Activated gamma-delta T cell treated with Interleukin-2 at 50 U/mL for 16 hours (primary cell): ENCODE measurements at regions not wholly inside any gene's neighbourhood (a gene's known extent, or its start where the extent isn't known, plus 50 kb on each side); places are given as distances from the start of the nearest gene placed in this dataset.

ENCODE experiments used
- DNase-seq: peaks from one replicate; pipeline ENCODE4 v3.0.0-alpha.2; 2020

DNA sequence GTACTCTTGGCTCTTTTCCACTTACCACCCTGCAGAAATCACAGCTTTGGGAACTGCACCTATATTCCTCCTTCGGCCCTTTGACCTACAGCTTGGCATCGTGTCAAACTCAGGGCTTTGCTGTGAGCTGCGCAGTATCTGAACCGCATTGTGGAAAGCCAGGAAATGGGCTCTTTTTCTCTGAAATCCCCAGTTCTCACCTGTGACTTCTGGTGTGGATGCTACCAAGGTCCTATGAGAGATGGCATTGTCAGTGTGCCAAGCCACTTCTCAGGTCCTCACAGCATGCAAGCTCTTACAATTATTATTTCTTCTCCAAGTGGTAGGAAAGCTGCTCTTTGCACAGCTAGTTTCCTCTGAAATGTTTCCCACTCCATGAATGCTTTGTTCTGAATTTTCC is 450.6 kb upstream of the TBL1XR1 start:
- DNase-seq = peak; percentile 19

DNA sequence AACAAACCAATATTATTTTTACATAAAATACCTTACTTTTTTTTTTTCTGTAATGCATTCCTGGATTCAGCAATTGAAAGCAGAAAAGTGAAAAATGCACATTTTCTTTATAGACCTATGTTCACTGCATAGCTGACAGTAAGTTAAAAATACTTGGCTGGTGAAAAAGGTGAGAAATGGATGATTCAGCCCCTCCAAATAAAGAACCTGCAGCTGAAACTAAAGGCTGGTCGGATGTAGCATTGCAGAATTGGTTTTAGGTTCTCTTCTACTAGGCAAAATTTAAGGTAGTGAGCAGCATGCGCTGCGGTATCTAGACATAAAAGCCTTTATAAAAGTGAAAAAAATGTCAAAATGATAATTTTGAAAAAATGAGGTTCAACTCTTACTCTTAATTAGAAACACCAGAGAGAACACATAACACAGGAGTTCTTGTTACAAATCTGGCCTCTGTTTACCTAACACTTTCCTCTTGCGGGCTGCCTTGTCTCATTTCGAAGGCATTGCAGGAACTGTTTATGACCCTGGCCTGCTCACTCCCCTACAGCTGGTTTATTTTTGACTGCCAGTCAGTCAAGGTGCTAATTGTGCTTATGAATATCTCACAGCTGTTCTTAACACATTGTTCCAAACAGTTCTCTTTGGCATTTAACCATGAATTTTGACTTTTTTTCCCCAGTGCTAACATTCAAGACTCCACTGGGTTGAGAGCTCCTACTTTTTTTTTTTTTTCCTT is 455.4 kb upstream of the TBL1XR1 start:
- DNase-seq = no peak

DNA sequence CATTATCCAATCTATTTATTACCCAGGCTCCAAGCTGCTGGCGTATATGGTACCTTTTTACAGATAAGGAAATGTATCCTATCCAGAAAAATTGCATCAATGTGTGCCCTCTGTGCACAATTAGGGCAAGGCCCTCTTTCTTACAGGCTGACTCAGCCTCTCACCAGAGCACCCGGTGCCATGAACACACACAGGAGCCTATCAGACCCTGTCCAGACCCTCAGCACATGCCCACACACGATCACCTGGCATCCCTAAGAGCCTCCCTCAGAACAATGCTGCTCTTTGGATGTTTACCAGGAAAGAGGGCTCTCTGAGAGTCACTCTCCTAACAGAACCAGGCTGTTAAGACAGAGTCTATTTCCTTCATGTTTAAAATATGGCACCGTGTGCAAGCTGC is 460.0 kb upstream of the TBL1XR1 start:
- no peak for DNase-seq

DNA sequence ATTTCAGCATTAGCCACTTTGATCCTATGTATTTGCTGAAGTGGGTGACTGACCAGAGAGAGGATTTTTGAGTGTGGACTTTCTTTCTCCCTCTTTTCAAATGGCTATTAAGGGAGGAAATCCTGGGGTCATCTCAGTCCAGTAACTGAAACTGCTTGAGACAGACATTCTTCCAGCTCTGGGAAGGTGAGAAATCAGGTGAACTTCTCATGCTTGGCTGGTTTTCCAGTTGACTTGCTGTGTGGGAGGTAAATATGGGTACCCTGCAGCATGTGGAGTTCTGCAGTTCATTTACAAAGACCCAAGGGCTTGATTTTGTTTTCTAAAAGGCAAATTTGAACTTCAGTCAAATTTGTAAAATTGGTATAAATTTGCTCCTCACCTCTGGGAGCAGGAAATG is 461.1 kb upstream of the TBL1XR1 start:
- DNase-seq = no peak

DNA sequence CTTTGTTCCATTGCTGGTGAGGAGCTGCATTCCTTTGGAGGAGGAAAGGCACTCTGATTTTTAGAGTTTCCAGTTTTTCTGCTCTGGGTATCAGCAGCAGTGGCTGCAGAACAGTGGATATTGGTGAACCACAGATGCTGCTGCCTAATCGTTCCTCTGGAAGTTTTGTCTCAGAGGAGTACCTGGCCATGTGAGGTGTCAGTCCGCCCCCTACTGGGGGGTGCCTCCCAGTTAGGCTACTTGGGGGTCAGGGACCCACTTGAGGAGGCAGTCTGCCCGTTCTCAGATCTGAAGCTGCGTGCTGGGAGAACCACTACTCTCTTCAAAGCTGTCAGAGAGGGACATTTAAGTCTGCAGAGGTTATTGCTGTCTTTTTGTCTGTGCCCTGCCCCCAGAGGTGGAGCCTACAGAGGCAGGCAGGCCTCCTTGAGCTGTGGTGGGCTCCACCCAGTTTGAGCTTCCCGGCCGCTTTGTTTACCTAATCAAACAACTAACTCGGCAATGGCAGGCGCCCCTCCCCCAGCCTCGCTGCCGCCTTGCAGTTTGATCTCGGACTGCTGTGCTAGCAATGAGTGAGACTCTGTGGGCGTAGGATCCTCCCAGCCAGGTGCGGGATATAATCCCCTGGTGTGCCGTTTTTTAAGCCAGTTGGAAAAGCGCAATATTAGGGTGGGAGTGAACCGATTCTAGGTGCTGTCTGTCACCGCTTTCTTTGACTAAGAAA is 467.3 kb upstream of the TBL1XR1 start:
- DNase-seq = peak; percentile 21

DNA sequence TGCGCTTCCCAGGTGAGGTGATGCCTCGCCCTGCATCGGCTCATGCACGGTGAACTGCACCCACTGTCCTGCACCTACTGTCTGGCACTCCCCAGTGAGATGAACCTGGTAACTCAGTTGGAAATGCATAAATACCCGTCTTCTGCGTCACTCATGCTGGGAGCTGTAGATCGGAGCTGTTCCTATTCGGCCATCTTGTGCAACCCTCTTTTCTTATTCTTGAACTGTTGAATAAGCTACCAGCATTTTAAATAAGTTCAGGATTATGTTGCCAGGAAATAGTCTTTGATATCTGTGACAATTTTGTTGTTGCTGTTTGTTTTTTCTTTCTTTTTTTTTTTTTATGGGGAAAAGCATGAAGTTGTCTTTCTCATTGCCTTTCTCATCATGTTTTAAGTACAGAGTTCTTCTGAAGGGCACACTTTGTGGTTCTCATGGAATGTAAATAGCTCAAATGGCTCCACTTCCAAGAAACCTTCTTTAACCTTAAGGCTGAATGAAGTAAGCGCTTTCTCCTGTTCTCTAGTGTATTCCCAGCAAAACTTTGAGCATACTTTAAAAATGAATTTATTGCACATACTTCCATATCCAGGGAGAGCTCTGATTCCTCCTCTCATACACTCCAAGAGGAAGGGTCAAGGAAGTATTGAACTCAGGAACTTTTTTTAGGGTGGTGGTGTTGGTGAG is 468.0 kb upstream of the TBL1XR1 start:
- no peak for DNase-seq

DNA sequence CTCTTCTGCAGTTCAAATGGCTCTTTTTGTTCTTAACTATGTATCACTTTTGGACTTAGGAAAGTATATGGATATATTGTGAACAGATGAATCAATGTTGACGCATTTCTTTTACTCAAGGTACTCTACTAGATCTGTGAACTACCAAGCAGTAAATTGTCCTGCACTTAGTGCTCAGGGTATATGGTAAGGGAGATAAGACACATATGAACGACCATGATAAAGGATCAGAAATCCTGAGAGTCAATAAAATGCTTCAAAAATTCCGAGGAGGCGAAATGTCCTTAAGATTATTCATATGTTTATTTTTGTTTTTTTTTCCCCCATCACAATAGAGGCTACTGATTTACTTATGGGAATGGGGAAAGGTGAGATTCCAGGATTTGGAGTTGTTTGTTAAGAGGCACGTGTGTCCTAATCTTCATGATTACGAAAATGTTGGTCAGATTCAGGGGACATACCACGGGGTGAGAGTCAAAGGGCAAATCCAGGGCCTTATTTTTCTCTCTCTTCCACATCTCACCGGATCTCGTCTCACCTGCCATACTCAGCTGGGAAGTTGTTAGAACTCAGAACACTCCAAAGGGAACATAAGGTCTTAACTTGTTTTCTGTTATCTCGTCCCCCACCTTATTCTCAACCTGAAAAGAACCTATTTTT is 475.1 kb upstream of the TBL1XR1 start:
- no peak for DNase-seq

DNA sequence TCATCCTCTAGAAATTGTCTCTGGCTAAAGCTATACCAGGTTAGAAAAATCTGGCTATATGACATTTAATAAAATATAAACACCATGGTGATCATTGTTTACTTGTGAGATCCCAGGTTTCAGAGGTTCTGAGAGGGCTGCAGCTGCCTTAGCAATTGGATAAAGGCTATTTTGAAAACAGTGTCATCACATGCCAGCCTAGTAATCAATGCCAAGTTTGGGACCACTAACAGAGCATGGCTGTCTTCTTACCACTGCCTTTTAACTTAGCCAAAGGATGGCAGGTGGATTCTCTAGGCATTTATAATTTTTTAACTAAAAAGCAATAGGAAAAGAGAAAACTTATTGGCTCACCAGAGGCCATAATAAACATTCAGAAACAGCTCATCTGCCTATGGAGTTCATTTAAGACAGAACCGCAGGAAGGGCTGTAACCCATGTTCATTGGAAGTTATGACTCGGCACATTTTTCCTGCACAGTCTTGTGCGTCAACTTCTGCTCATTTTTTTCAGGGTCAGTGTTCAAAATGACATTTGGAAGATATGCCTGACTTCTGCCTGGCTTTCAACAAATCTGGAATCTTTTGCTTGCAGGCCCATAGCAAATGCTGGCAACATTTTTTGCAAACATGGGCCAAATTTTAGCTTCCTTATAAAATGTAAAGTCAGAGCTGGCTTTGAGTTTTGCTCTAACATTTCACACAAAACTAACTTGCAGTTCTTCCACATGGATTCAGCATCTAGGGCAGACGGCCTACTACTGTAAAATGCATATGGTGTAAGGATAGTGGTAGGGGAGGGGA is 476.0 kb upstream of the TBL1XR1 start:
- no peak for DNase-seq

DNA sequence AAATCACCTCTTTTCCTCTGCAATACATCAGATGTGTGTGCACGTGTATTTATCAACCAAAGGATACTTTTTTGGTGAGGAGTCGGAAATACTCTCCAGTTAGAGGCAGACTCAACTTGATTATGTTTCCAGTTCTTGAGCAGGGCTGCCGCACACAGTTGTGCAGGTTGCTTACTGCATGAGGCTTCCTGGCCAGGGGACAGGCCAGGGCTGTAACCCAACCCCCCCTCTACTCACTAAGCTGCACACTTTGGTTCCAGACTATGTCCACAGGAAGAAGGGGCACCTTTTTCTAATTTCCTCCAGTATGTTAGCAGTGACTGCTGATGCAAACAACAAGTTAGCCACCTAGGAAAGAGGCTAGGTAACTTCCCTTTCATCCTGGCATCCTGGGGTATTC is 476.9 kb upstream of the TBL1XR1 start:
- DNase-seq = no peak

DNA sequence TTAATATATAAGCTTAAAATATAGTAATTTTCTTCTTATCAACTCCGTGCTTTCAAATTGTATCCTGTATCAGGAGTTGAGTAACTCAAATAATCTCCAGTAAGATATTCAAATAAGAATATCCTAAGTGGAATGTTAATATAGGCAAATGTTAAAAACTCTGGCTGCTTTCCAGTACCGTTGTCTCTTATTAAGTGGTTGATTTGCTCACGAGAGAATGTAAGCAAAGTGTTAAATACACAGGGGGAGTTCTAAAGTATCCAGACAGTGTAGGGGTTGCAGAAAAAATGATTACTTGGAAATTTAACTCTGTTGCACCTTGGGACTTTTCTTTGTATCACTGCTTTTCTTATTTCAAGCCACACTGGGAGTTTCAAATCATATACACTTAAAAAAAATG is 478.9 kb upstream of the TBL1XR1 start:
- DNase-seq = no peak

DNA sequence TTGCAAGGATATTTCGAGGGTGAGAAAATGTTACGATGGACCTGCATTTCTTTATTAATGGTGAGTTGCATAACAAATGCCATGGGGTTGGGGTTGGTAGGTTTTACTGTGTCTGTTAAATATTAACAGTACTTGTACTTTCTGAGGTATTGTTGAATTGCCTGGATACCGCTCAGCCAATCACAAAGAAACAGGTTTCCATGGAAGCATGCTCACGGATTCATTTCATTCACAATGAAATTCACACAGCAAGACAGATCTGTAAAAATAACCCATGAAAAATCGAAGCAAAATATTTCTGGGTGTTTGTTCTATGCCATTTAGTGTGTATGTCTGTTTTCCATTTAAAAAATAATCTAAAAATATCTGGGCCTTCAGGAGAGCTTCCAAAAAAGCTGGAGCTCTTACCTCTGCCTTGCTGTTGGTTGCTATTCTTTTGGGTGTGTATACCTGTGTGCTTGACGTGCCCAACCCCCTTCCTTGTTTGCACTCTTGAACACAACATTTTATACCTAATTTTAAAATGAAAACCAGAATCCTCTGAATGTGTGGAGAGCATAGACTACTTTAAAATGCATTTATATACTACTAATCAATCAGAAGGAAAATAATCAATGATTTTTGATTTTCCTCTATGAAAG is 479.8 kb upstream of the TBL1XR1 start:
- no peak for DNase-seq

DNA sequence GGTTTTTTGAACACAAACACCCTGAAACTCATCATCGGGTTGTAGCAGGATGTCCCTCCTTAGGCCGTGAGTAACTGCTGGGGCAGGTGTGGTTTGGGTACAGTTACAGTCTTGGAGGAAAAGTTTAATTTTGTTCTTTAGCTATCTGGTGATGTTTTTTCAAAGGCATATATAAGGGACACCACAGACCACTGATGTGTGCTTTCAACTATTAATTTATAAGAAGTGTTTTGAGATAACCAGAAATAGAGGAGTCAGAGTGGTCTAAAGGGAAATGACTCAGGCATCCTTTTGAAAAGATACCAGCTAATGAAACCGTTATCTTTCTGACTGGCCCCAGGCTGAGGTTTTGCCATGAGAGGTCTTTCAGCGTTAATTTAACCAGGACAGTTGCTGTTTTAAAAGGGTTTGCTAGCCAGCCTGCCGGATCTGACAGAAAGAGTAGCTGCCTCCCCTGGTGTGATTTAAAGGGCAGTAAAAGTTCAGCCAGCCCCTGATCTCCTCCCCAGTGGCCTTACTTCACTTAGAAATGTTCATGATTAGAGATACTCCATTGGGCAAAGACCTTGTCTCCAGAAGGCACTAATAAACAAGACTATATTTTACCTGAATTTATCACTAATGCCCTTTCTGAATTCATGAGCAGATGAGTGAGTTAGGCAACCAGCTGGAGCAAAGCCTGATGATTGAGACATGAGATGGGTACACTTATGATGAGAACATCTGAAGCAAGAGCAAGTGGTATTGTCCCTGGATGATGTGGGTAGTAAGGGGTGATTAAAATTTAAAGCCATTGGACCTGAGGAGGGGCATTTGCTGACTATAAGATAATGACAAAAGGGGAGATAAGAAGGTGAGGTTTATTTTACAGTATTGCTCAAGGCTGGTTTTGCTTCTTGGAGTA is 482.5 kb upstream of the TBL1XR1 start:
- DNase-seq = no peak

DNA sequence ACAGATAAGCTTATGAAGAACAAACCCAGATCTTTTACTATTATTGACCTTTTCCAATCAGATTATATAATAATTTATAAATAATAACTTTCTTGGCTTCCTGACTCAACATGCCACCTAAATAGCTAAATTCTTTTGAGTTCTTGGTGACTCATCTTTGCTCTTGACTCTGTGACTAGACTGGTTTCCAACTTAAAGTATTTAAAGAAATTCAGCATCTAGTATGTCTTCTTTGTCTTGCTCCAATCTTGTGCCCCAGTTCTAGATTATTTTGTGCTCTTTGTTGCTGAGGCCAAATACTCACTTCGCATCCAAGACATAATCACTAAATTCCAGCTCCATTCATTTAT is 483.2 kb upstream of the TBL1XR1 start:
- no peak for DNase-seq

DNA sequence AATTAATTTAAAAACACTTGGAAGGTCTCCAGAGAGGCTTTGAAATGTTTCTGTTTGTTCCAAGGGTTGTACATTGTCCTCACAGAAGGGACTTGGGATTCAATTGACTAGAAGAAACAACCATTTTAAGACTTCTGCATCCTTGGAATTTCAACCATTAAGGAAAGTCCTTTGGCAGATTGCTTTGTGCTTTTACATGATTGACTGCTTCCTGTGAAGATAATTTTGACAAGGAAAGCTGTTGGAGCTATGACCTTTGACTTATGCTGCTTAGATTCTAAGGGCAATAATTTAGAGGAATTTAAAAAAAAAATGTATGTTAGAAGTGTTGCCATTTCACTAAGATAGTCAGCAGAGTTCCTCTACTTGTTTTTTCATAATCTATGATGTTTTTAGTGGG is 483.9 kb upstream of the TBL1XR1 start:
- no peak for DNase-seq

DNA sequence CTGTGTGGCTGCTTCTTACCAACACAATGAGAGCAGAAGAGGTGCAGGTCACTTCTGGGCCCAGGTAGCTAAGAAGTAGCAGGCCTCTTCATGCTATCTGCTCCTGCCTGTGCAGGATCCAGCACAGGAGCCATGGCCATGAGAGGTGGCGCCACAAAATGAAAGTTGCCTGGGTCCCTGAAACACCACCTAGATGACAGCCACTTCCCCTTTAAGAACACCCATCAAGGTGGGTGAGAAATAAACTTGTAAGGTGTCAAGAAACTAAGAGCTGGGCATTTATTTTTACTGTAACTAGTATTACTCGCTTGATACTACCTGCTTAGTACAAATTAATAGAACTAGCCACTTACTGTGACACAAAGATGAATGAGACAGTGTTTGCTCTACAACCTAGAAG is 484.6 kb upstream of the TBL1XR1 start:
- DNase-seq = no peak

DNA sequence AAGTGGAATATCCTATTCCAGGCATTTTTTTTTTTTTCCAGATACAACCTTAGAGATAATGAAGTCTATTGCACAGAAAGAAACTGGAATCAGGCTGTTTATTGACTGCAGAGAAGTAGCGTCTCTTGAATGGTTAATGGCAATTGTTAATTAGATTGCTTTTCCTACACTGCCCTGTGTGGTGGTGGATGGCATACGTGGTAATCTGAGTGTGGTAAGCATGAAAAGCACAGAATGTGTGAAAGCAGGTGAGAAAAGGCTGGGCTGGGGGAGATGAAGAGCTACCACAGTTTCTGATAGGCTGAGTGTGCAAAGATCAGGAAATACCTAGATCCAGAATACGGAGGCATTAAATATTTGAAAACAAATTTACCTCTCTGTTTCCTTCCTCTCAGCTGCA is 486.3 kb upstream of the TBL1XR1 start:
- DNase-seq = peak; percentile 12

DNA sequence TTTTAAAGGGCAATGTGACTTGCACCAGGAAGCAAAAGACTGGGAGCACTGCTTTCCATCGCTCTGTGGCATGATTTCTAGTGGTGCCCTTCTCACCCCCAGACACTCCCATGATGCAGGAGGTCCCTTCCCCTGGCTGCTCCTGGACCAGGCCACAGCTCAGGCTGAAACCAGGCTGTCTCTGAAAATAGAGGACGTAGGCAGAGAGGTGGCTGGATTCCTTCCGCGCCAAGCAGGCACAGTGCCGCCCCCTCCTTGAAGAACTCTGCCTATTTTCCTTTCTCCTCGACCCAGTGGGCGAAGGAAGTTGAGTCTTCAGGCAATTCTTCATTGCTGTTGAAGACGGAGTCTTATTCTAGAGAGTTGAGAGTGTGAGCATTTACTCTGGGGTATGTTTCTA is 489.4 kb upstream of the TBL1XR1 start:
- DNase-seq = no peak

DNA sequence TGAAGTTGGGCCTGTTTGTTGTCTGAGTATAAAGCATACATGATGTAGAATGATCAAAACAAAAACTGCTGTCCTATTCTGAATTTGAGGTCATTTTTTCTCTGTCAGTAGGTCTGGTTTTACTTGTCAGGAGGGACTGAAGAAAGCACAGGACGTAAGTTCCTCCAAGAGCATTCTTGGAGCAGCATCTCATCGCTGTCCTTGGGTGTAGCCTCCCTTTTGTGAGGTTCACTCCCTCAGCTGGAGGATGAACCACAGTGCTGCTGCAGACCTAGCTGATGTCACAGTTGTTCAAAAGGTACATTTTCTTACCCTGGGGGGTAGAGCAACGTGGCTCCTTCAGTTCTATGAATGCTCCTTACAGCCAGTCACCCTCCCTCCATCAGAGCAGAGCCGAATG is 490.0 kb upstream of the TBL1XR1 start:
- no peak for DNase-seq

DNA sequence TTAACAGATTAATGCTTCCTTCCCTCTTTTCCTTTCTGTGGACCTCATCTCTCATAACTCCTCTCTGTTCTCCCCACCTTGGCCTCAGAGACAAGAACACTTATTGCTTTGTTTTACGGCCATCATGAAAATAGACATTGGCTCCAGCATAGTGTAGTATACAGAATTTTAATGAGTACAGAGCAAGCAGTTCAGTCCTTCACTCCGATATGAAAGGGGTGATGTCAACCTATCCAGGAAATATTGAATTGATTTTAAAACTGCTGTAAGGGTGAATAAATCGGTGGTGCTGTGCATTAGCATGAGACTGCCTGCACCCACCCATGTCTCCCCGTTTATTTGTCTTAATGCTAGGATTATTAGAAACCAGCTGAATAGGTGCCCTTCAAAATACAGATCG is 490.9 kb upstream of the TBL1XR1 start:
- DNase-seq = no peak

DNA sequence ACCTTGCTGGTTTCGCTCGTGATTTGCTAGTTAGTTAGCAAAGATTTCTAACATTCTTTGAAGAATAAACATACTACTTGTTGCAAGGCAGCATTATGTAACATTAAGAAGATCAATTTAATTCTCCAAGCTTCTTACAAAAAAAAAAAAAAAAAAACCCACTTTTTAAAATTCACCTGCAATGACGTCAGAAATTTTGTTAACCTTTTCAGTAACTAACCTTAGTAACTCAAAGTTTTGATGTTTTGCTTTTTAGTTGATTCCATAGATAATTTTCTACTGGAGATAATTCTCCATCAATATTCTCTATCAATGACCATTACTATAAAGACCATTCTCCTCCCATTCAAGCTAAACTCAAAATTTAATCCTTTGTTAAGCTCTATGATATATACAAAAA is 491.8 kb upstream of the TBL1XR1 start:
- no peak for DNase-seq

DNA sequence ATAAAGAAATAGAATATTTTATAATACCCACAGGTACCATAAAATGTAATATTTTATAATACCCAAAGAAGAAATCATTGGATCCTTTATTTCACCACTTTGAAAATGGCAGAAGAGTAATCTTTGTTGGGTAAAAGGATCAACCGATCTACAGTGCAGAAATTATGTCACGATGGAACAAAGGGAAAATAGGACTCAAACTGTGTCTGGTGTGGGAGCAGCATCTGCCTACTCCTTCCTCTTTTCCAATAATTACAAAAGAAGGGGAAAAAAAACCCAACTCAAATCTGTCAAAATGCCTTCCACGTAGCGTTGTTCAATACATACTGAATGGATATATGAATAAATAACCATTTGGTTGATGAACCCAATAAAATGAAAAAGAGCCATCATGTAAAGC is 492.6 kb upstream of the TBL1XR1 start:
- no peak for DNase-seq
